Activated naive CD4-positive, alpha-beta T cell treated with anti-CD3 and anti-CD28 coated beads for 36 hours (primary cell): ENCODE measurements at regions not wholly inside any gene's neighbourhood (a gene's known extent, or its start where the extent isn't known, plus 50 kb on each side); places are given as distances from the start of the nearest gene placed in this dataset.

ENCODE experiments used
- CTCF ChIA-PET: fragments of 350-600 bp; sonication (Branson Sonifier 250); formaldehyde crosslinking; loops from one replicate; lab custom pipeline; 2021; ENCODE audit warnings: antibody characterized with exemption; lab: Charles Lee
- DNase-seq: peaks from one replicate; pipeline ENCODE4 v3.0.0-alpha.2; 2020
- H3K27ac Mint-ChIP-seq: one replicate; pipeline ENCODE4 v1.8.0; 2021; ENCODE audit warnings: mild to moderate bottlenecking, mixed read lengths
- H3K27me3 Mint-ChIP-seq: one replicate; pipeline ENCODE4 v1.8.0; 2021; ENCODE audit warnings: low read depth, mixed read lengths
- H3K36me3 Mint-ChIP-seq: one replicate; pipeline ENCODE4 v1.8.0; 2021; ENCODE audit warnings: low read depth, mixed read lengths
- H3K4me1 Mint-ChIP-seq: one replicate; pipeline ENCODE4 v1.8.0; 2021; ENCODE audit warnings: low read depth, mixed read lengths
- H3K4me3 Mint-ChIP-seq: one replicate; pipeline ENCODE4 v1.8.0; 2021; ENCODE audit warnings: mild to moderate bottlenecking, moderate library complexity, mixed read lengths
- H3K9me3 Mint-ChIP-seq: one replicate; pipeline ENCODE4 v1.8.0; 2021; ENCODE audit warnings: mixed read lengths
- intact Hi-C: fragments of 100-400 bp; cut with micrococcal nuclease; formaldehyde crosslinking; loops from one replicate; pipeline ENCODE4 v1.15.1; 2023

GRCh38 chr4:146124023-146124680 is 51.4 kb upstream of the LSM6 start:
- intact Hi-C loops: no loop called here

DNA sequence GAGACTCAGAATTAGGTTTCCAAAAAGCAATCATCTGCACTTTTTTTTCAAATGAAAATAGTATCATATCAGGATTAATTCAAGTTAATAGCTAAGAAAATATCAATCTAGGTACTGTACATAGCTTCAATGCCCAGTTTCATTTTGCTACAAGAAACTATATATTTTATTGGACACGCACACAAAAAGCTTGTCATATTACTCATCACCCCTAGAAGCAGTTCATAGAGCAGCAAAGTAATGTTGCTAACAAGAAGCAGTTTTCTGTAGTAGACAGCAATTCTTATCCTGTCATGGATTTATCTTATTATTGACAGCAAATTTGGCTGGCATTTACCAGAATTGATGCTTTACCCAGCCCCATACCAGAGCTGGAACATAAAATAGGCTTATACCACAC is 52.3 kb upstream of the LSM6 start:
- Mint-ChIP-seq H3K4me3 (no peak overlapping the region), H3K36me3 (no peaks in the 10 kb centered on the region), H3K4me1 (no peaks in the 10 kb centered on the region), H3K27me3 (peaks cover 4% of the 10 kb centered on the region), H3K27ac (no peak overlapping the region), H3K9me3 (no peaks in the 10 kb centered on the region)
- intact Hi-C loops: no loop called here
- no peak for DNase-seq
- CTCF ChIA-PET: interaction anchor here (1.4 kb wide), 1 partner anchor 28 kb away, joined by 3 read pairs; no protein-coding TSS in a partner anchor

More at GRCh38 chr4:146124023-146124680, 51.4 kb upstream of the LSM6 start:
- Mint-ChIP-seq H3K4me3 (no peak overlapping the region), H3K9me3 (no peaks in the 10 kb centered on the region), H3K36me3 (no peaks in the 10 kb centered on the region), H3K27ac (no peak overlapping the region), H3K4me1 (no peaks in the 10 kb centered on the region), H3K27me3 (peaks cover 4% of the 10 kb centered on the region)
- CTCF ChIA-PET: interaction anchor here (1.2 to 1.4 kb wide), 2 partner anchors 29 to 121 kb away, joined by 3 to 6 read pairs; no protein-coding TSS in a partner anchor
- DNase-seq: no peak

DNA sequence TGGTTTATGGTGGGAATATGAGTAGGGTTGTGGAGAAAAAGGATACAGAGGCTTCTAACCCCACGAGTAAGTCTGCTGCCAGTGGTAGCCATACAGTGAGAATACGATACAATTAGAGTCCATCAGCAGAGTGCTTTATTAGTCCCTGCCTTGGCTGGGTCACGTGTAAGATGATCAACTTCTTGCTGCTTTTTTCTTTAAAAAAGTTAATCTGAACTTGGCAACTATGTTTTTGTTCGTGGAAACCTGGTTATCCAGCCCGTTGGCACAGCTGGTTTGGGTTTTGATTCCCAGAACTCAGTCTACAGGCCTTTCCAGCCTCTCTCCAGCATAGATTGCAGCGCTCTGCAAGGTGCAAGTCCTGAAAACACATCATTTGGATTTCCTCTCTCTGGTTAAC is 53.1 kb upstream of the LSM6 start:
- intact Hi-C loops: no loop called here
- no peak overlapping the region for H3K4me3 Mint-ChIP-seq
- DNase-seq: no peak
- H3K36me3 Mint-ChIP-seq: no peaks in the 10 kb centered on the region
- no peaks in the 10 kb centered on the region for H3K4me1 Mint-ChIP-seq
- H3K27me3 Mint-ChIP-seq: peaks cover 7% of the 10 kb centered on the region
- no peak overlapping the region for H3K27ac Mint-ChIP-seq
- CTCF ChIA-PET: no interaction called here
- no peaks in the 10 kb centered on the region for H3K9me3 Mint-ChIP-seq

DNA sequence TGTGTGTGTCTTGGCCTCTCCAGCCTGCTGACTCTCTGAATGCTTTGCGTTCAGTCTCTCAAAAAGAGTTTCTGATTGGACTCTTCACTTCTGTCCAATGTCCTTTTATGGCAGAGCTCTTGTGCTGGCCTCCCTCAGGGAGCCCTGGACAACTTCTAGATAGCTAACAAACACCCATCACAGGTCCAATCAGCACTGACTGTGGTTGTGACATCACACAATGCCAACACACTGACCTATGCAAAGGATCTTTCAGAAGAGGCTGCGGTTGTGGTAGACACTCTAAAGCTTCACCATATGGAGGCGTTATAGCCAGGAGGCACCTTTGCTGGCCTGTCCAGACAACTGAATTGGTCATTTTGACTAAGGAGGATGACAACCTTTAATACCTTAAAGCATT is 53.8 kb upstream of the LSM6 start:
- H3K4me1 Mint-ChIP-seq: no peaks in the 10 kb centered on the region
- no peak for DNase-seq
- no peaks in the 10 kb centered on the region for H3K36me3 Mint-ChIP-seq
- H3K27me3 Mint-ChIP-seq: peaks cover 7% of the 10 kb centered on the region
- H3K27ac Mint-ChIP-seq: no peak overlapping the region
- H3K4me3 Mint-ChIP-seq: no peak overlapping the region
- CTCF ChIA-PET: interaction anchor here (0.6 kb wide), 1 partner anchor 160 kb away, joined by 3 read pairs; no protein-coding TSS in a partner anchor
- intact Hi-C loops: no loop called here
- no peaks in the 10 kb centered on the region for H3K9me3 Mint-ChIP-seq

- CTCF ChIA-PET: no interaction called here
These were observed 55.6 kb upstream of the LSM6 start for GRCh38 chr4:146119845-146120404.

DNA sequence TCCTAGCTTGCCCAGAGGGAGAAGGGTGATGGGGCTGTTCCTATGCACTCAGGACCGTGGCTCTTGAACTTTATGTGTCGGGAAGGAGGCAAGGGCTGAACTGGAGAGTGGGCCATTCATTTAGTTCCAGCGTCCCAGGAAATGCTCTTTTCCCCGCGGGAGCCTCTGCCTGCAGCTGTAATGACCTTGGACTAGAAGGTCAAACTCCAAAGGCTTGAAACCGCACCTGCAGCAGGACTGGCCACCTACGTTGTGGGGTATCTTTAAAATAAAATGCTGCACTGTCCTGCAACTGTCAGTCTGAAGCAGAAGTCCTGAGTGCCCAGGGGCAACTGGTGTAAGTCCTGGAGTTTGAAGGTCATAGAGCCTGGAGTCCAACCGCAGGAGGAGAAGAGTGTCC is 61.5 kb upstream of the LSM6 start:
- Mint-ChIP-seq H3K36me3 (no peaks in the 10 kb centered on the region), H3K4me3 (no peak overlapping the region), H3K27ac (no peak overlapping the region), H3K4me1 (no peaks in the 10 kb centered on the region), H3K27me3 (peaks cover 16% of the 10 kb centered on the region), H3K9me3 (no peaks in the 10 kb centered on the region)
- DNase-seq: no peak
- intact Hi-C loops: no loop called here
- CTCF ChIA-PET: no interaction called here

More at GRCh38 chr4:146119845-146120404, 55.6 kb upstream of the LSM6 start:
- Mint-ChIP-seq H3K27me3 (peaks cover 12% of the 10 kb centered on the region), H3K27ac (no peak overlapping the region), H3K9me3 (no peaks in the 10 kb centered on the region), H3K4me1 (no peaks in the 10 kb centered on the region), H3K36me3 (no peaks in the 10 kb centered on the region), H3K4me3 (no peak overlapping the region)
- no peak for DNase-seq
- intact Hi-C loops: no loop called here

GRCh38 chr4:146113171-146113570 is 62.3 kb upstream of the LSM6 start:
- Mint-ChIP-seq H3K4me1 (no peaks in the 10 kb centered on the region), H3K9me3 (no peaks in the 10 kb centered on the region), H3K36me3 (no peaks in the 10 kb centered on the region), H3K27ac (no peak overlapping the region), H3K27me3 (peaks cover 16% of the 10 kb centered on the region), H3K4me3 (no peak overlapping the region)
- no peak for DNase-seq
- CTCF ChIA-PET: interaction anchor here (0.6 kb wide), 1 partner anchor 1542 kb away, joined by 3 read pairs; no protein-coding TSS in a partner anchor
- intact Hi-C loops: no loop called here

GRCh38 chr4:146112389-146112788 is 63.1 kb upstream of the LSM6 start:
- no peaks in the 10 kb centered on the region for H3K4me1 Mint-ChIP-seq
- no peak for DNase-seq
- peaks cover 13% of the 10 kb centered on the region for H3K27me3 Mint-ChIP-seq
- no peaks in the 10 kb centered on the region for H3K36me3 Mint-ChIP-seq
- H3K27ac Mint-ChIP-seq: no peak overlapping the region
- H3K4me3 Mint-ChIP-seq: no peak overlapping the region
- CTCF ChIA-PET: interaction anchor here (0.6 to 0.8 kb wide), 2 partner anchors 35 to 1542 kb away, joined by 3 read pairs; no protein-coding TSS in a partner anchor
- H3K9me3 Mint-ChIP-seq: no peaks in the 10 kb centered on the region
- intact Hi-C loops: no loop called here

GRCh38 chr4:146110871-146111485 is 64.5 kb upstream of the LSM6 start:
- Mint-ChIP-seq H3K27ac (no peak overlapping the region), H3K4me3 (no peak overlapping the region), H3K9me3 (no peaks in the 10 kb centered on the region), H3K4me1 (no peaks in the 10 kb centered on the region), H3K27me3 (peaks cover 13% of the 10 kb centered on the region), H3K36me3 (no peaks in the 10 kb centered on the region)
- no peak for DNase-seq
- CTCF ChIA-PET: interaction anchor here (1.3 kb wide), 1 partner anchor 15 kb away, joined by 4 read pairs; no protein-coding TSS in a partner anchor
- intact Hi-C loops: no loop called here

DNA sequence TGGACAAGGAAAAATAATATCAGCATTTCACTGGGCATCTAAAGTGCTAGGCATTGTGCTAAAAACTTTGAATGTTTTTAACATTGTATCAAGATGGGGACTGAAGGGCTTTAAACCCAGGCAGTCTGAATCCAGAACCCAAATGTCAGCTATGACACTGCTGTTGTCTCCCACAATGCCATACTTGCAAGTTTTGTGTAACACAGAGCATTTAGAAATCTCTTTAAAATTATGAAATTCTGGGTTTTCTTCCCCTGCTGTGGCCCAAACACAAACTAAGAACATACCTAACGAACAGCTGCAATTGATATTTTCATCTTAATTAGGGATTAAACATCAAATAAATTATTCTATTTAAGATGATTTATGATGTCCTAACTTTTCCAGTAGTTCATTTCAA is 66.8 kb upstream of the LSM6 start:
- Mint-ChIP-seq H3K27me3 (peaks cover 3% of the 10 kb centered on the region), H3K9me3 (no peaks in the 10 kb centered on the region), H3K27ac (no peak overlapping the region), H3K36me3 (no peaks in the 10 kb centered on the region), H3K4me1 (no peaks in the 10 kb centered on the region), H3K4me3 (no peak overlapping the region)
- no peak for DNase-seq
- CTCF ChIA-PET: no interaction called here
- intact Hi-C loops: no loop called here

DNA sequence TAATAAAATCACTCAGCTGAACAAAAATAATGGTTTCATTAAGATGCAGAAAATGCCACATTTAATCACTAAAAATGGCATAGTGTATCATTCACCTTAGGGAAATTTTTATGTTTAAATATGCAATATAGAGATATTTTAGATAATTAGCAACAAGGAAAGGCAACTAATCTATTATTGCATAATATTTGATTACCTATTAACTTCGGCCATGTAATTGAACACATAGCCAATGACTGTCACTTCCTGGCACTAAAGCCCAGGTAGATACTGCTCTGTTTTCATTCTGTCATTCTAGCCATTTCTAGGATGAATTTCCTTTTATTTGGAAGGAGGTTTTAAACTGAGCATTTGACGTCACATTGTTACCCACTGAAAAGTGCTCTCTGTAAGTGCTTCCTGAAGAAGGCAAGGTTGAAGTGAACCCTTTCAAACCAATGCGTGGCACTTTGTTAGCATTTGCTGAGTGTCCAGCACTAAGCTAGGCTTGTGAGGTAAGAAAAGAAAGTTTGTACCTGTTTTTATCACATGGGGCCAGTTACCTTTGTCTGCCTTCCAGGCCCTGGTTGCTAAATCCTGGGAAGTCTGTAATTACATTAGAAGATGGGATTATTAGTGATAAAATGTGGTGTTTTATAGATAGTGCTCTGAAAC is 67.8 kb upstream of the LSM6 start:
- no peaks in the 10 kb centered on the region for H3K27me3 Mint-ChIP-seq
- no peaks in the 10 kb centered on the region for H3K36me3 Mint-ChIP-seq
- no peaks in the 10 kb centered on the region for H3K4me1 Mint-ChIP-seq
- no peak overlapping the region for H3K4me3 Mint-ChIP-seq
- CTCF ChIA-PET: no interaction called here
- DNase-seq: no peak
- no peak overlapping the region for H3K27ac Mint-ChIP-seq
- no peaks in the 10 kb centered on the region for H3K9me3 Mint-ChIP-seq
- intact Hi-C loops: no loop called here

DNA sequence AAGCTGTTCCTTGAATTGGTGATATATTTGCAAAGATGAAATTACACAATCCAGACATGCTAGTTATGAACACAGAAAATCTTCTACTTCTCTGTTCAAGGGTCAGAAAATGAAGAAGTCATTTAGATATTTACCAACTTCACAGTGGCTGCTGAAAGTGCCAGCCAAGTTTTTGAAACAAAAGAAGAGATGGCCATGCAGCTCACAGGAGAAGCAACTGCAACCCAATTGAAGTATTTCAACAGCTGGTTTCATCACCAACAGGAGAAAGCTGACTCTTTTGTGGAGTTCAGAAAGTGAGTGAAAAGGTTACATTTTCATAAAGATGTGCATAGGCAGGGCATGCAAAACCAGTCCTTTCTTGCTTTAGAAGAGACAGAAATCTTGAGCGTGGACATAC is 70.1 kb upstream of the LSM6 start:
- H3K27ac Mint-ChIP-seq: no peak overlapping the region
- H3K36me3 Mint-ChIP-seq: no peaks in the 10 kb centered on the region
- intact Hi-C loops: no loop called here
- no peaks in the 10 kb centered on the region for H3K27me3 Mint-ChIP-seq
- CTCF ChIA-PET: no interaction called here
- H3K9me3 Mint-ChIP-seq: no peaks in the 10 kb centered on the region
- DNase-seq: no peak
- H3K4me3 Mint-ChIP-seq: no peak overlapping the region
- no peaks in the 10 kb centered on the region for H3K4me1 Mint-ChIP-seq
